GM21367 (cell line): ENCODE measurements at regions not wholly inside any gene's neighbourhood (a gene's known extent, or its start where the extent isn't known, plus 50 kb on each side); places are given as distances from the start of the nearest gene placed in this dataset.
A peak's percentile ranks its signal among the peaks of the same experiment; 100 is the strongest.

Experiments used
- ATAC-seq: cut with Tn5 transposase; IDR thresholded peaks from one replicate; pipeline ENCODE4 v1.9.1; 2021; ENCODE audit not compliant: unreplicated experiment

DNA sequence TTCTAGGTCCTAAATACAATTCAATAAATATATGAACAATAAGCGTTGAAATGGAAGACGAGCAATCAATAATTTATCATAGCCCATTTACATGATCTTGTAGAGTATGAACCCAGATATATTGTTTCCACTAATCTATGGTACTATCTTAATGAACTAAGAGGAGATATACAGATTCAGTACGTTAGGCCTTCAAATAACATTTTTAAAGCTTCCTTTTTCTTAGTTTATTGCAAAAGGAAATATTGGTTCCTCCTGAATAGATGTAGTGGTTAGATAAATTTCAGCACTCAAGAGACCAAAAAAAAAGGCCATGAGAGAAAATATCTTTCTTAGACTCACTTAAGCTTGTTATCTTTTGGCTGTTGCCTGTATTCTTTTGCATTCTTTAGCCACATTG, 147.5 kb upstream of the PITX2 start:
- ATAC-seq = no peak

DNA sequence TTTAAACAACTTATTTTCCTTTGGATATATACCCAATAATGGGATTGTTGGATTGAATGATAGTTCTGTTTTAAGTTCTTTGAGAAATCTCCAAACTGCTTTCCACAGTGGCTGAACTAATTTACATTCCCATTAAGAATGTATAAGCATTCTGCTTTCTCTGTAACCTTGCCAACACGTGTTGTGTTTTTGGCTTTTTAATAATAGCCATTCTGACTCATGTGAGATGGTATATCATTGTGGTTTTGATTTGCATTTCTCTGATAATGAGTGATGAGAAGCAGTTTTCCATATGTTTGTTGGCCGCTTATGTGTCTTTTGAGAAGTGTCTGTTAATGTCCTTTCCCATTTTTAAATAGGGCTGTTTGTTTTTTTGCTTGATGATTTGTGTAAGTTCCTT, 155.6 kb upstream of the PITX2 start:
- no peak for ATAC-seq

DNA sequence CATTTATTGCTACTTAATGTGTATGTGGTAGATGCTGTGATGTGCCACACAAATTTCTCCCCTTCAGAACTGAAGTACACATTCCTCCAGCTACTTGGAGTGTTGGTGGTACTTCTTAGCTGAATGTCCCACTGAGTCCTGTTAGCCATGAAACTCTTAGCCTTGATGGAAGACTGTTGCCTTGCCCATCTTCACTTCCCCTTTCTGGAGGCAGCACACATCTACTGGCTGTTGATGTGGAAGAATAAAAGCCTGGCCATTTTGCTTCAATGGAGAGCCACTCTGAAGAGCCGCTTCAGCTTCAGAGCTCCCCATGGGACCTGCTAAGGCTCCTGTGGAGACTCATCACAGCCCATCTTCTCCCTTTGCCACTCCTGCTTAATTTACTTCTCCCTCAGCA, 157.7 kb upstream of the PITX2 start:
- ATAC-seq = peak; percentile 38

DNA sequence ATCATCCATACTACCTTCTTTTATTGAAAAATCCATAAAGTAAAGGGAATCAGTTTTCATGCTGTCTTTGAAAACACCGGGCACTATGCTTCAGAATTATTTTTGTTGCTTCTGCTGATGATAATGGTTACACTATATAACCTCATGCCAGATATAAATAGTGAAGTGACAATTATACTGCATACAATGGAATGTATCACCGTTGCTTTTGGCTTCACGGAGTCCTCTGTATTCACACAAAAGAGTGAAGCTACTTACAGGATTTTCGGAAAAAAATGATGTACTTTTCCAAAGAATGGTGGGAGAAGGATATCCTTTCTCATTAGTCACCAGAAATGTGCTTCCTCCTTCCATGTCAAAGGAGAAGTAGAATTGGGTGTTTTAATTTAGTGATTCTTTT, 159.1 kb upstream of the PITX2 start:
- ATAC-seq = no peak

DNA sequence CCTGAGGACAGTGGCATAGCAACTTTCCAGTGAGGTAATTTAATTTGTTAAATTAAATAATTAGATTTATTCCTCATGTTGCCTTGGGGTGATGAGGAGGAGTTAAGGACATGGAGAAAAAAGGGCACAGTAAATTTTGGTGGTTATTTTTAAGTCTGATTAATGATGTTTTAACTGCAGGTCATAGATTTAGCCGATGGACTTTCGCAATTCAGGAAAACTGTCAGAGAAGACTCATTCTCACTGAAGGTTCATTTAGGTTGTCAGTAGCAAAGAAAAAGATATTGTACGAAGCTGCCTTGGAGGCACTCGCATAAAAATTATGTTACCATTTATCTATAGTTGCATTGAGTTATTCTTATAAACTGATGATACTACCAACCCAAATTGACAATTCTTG, 164.2 kb upstream of the PITX2 start:
- no peak for ATAC-seq

DNA sequence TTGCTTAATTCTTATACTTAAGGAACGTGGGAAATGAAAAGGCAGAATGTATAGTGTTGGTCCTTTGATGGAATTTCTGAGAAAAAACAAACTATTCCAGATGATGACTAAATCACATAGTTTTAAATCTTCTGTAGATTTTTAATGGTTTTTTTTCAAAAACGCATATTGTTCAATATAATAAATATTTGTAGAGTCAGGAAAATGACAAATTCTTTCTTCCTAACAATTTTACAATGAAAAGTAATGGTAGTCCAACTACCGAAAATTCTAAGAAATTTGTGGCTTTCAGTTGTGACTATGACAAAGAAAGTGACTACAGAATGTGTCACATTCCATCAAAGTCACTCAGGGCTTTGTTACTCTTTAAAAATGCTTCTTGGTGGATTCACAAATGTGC, 164.8 kb upstream of the PITX2 start:
- ATAC-seq = no peak

DNA sequence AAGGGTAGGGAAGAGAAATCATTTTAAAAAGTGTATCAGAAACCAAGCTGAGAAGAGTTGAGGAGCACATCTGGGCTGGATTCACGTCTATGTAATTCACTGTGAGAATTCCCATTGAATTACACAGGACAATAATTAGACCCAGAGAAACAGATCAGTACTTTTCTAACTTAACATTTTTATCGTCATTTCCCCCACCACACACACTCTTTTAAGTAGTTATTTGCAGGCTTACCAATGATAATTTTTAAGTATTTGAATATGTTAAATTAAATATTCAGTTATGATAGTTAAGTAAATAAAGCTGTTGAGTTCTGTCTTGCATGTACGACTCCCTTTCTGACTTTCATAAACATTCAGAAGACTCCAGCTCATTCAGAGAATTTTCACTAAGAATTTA, 165.4 kb upstream of the PITX2 start:
- ATAC-seq = no peak

DNA sequence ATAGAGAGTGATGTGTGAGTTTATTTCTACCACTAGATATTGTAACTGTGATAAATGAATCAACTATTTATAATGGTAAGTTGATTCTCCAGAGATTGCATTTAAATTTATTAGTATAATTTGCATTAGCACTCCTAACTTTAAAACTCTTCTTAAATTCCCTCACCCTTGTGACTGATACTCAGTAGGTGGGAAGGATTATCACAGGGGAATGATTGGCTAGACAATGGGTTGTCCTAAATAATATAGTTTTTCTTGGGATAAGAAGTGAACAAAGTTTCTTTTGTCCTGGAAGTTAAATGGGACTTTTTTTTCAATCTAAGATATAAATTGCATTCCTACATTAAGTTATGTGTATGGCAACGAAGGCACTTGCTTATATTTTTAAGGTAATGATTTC, 169.2 kb upstream of the PITX2 start:
- ATAC-seq = no peak

DNA sequence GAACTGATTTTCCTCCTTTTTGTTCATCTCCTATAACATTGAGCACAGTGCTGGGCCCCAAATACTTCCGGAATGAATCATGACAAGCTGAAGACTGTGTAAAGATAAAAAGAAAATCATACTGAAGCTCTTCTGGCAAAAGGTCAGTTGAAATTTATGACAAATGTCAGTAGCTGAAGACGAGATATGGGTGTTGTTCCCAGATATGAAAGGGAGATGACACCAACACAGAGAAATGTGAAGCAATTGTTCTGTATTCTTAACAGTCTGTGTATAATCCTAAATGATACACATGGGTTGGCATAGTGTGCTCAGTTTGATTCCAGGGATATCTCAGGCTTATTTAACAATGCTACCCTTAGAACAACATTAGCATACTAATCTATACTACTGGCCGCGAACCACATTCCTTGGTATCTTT, 170.5 kb upstream of the PITX2 start:
- ATAC-seq = no peak

DNA sequence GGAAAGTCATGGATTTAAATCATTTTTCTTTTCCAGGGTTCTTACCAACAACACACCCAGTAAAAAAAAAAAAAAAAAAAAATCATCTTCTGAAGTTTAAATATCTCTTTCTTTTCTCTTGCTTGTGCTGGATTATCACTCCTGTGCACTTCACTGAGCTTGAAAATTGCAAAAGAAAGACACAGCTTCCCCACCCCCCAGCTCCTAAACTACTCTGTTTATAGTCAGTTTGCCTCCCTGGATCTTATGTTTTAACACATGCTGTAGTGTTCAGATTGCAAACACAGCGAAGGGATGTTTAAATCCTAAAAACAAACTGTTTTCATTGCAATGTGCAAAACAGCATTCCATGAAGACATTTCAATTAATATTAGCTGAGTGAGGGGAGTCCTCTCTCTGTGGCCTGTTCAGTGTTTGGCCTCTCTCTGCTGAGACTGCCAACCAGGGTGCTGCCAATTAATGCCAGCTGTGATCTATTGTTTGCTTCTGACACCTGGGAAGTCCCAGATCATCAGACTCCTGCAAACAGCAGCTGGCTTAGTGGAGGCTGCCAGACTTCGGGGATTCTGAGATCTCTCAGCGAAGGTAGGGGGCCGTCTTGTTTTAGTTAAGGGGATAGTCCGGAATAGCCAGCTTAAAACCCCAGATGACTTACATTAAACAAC, 171.1 kb upstream of the PITX2 start:
- no peak for ATAC-seq

DNA sequence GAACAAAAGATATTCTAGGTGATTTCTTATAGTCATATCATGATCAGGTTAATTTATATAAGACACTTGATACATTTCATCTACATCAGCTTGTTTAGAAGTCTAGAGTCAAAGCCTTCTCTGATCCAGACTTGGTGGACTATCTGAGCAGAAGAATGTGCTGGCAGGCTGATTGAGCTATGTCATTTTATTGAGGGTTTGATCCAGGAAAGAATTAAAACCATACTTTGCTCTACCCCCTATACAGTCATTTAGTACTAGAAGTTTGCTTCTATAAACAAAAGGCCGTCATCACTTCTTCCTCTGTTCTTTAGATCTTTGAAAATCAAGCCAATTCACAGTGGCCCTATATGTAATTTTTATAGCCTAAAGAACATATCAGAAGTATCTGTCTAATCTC, 173.1 kb upstream of the PITX2 start:
- ATAC-seq = no peak

DNA sequence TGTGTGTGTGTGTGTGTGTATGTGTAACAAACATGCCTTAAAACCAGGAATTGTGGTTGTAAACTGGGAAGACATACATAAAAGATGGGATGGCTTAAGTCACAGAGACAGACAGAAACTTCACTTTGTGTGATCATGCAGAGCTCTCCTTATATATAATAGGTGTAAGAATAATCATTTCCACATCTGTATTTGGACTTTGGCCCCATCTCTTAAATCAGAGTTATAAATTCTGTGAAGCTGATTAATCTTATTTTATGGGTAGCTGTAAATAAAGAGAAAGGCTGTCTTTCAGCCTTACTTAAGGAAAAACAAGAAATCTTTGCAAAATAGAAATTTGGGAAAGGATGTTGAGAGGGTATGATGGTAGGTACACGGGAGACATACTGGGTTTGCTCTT, 174.6 kb upstream of the PITX2 start:
- ATAC-seq = no peak

DNA sequence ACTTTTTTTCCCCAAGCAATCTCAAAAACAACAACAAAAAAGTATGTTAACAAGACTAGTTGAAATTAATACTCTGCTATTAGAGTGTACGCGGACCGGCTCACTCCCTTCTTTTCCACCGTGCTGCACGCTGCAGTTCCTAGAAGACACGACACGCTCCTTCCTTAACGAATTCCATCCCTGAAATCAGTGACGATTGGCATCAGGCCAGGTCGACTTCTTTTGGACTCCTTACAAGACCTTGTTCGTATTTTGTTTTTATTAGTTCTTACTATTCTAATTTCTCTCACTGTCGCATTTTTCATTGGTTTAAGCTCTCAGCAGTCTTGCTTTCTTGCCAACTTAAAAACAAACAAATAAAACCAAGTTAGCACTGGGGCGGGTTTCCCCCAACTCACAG, 175.8 kb upstream of the PITX2 start:
- no peak for ATAC-seq

DNA sequence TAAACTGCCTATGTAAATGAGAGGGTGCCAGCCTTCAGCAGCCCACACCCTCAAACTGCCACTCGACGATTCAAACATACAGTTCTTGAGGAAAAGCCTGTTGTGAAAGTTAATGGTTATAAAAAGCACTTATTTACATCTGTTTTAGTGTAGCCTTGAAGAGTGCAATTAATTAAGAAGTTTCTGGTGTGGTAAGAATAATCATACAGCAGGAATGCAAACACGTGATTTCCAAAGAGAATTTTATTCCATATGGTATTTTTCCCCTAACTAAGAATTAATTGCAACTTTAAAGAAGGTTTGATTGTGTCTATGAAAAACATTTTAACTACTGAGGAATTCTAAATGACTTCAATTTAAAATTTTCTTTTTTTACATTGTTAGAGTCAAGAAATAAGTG, 176.3 kb upstream of the PITX2 start:
- ATAC-seq = no peak

DNA sequence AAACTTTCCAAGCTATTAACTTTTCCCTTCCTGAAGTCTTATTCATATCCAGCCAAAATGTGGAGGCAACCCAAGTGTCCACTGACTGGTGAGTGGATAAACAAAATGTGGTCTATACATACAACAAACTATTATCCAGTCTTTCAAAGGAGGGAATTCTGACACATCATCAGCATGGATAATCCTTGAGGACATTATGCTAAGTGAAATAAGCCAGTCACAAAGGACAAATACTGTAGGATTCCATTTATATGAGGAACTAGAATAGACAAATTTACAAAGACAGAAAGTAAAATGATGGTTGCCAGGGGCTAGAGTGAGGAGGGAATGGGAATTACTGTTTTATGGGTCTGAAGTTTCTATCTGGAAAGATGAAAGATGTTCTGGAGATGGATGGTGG, 178.7 kb upstream of the PITX2 start:
- ATAC-seq = no peak

DNA sequence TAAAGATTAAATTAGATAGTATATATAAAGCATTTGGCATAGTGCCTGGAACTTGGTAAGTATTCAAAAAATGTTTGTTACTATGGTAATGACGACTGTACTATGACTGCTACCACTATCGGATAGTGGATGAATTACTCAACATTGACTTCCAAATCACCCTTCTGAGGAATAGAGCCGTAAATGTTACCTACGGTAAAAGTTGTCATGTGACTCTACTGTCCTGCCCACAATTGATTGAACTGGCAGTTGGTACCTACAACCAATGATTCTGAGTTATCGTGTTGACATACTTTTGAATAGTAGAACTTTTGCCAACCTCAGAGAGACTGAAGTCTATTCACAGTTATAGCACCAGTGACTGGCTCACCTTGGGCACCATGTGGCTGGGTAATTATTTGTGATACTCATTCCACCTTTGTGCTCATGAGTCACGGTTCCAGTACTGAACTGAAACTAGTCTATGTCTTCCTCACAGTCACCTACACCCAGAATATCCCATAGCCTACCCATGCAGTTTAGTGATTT, 185.5 kb upstream of the PITX2 start:
- no peak for ATAC-seq

DNA sequence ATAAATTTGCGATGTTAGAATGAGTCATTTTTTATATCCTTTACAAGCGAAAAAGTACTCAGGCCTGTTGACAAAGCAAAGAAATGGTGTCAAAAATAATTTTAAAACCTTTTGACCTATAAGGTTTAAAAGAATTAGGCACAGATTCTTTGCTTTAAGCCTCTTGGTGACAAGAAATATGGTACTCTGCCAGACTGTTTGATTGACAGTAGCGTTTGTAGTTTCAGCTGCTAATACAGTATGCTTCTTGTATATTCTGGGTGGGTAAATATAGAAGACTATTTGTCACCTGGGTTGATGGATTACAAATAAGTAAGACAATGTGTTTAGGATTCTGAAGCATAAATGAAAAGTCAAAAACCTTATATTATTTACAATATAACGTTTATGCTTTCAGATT, 193.1 kb upstream of the PITX2 start:
- ATAC-seq = no peak

DNA sequence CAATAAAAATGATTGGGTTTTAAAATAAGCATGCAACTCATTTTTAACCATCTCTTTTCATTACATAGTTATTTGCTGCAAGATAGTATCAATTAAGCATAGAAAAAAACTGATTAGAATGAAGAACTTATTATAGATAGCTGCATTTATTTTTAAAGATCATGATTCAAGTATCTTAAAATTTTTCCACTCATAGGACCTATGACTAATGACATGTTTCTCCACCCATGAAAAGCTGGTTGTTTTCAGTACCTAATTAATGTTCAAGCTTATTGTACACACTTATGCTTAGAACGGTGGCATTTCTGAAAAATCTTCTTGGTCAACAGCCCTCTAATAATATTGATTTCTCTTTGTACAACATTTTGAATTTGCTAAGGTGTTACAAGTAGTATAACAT, 193.5 kb upstream of the PITX2 start:
- no peak for ATAC-seq

DNA sequence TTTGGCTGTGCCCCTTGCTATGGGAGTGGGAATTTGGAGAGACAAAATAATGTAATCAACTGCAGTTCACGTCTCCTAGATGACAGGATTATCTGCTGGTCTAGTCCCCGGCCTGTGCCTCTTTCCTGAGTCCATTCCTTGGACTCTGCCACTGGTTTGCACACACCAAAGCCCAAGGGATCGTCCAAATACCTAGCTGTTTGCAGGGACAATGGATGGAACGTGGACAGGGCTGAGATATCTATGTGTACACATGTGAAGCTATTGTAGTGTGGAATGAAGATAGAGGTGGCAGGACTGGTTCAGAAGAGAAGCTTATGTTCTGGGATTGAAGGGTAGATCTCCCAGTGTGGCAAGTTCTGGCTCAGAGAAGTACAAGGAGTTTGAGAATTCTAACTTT, 198.3 kb upstream of the PITX2 start:
- no peak for ATAC-seq

DNA sequence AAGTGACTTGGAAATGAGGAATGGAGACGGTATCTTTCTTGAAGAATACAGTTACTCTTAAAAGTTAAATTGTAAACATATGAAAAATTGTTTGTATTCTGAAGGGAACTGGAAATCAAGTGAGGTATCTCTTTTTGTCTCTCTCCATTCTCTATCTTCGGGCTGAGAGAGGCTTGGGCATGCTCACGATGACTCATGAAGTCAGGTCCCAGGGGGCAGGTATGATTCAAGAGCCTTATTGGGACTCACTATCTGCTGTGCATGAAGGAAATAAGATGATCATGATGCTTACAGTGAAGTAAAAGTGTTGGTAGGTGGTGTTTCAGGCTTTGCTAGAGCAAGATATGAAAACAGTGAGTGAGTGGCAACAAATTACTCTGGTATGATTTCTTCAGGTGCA, 200.4 kb upstream of the PITX2 start:
- ATAC-seq = no peak

DNA sequence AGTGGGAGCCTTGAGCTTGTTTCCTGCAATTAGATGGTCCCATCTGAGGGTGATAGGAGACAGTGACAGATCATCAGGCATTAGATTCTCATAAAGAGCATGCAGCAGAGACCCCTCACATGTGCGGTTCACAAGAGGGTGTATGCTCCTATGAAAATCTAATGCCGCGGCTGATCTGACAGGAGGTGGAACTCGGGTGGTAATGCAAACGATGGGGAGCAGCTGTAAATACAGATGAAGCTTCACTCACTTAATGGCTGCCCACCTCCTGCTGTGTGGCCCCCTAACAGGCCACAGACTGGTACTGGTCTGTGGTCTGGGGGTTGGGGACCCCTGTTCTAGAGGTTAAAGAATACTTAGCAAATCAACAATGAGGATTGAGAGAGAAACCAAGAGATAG, 201.5 kb upstream of the PITX2 start:
- ATAC-seq = no peak

DNA sequence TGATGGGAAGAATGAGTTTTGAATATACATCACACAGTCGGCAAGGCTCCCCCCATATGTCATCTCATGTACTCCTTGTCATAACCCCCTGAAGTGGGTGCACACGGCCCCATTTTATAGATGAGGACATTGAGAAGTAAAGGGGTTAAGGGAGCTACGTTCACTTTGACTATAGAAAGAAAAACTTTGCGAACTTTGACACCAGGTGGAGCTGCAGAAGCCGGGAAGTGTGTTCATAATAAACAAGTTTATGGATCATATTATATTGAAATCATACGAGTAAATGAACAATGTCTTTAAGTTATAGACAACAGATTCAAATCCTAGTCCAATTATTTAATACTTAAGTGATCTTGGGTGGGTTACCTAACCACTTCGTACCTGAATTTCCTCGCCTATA, 203.8 kb upstream of the PITX2 start:
- no peak for ATAC-seq

DNA sequence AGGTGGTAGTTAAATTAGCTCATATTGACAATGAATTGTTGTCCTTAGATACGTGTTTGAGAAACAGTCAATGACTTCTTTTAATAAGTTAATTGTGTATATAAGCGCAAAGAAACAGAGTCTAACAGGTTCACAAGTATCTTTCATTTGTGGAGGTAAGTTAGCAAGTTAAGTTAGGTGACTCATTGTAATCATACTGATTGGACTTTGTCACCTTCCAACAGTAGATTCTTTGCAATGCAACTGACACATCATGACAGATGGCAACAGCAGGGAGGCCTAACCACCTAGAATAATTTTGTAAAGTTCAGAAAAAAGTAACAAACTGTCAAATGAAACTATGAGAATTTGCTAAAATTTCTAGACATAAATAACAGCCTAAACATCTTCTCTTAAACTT, 207.6 kb upstream of the PITX2 start:
- ATAC-seq = no peak
